ENCODE measurements at regions not wholly inside any gene's neighbourhood (a gene's known extent, or its start where the extent isn't known, plus 50 kb on each side); places are given as distances from the start of the nearest gene placed in this dataset.

DNA sequence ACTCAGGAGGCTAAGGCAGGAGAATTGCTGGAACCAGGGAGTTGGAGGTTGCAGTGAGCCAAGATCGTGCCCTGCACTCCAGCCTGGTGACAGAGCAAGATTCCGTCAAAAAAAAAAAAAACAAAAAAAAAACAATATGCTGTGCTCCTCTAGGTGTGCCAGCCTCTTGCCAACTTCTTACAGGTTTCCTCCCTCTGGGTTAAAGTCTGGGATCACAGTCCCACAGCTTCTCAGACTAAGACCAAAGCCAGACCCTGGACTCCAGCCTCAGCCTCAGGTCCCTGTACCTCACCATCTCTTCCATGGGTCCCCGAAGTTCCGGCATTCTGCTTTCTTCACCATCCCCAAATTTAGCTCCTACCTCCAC lies 180.8 kb upstream of the MVB12B start:
- H3K27ac ChIP-seq (ENCODE audit: low read depth in 1 of 2, low read length in 2 of 2), result no peak overlapping the region
- no peak for TF ChIP-seq CTCF (IDR thresholded peaks at IDR 0.05)
- Mint-ChIP-seq H3K4me1 (ENCODE audit: low read depth) (peaks cover 4% of the 10 kb centered on the region), H3K9me3 (no peaks in the 10 kb centered on the region), H3K27ac (no peak overlapping the region), H3K4me3 (no peak overlapping the region), H3K36me3 (ENCODE audit: low read depth) (no peaks in the 10 kb centered on the region), H3K27me3 (peaks cover 37% of the 10 kb centered on the region)
- peaks cover under 1 to 7% of the 10 kb centered on the region in 2 experiments for H3K9me3 ChIP-seq (ENCODE audit: control insufficient read depth in 1 of 2, insufficient read depth in 1 of 2, low read length in 2 of 2)
- intact Hi-C loops (cut with DNase I, micrococcal nuclease), result loop anchor here in 1 of 2 experiments (10.0 kb wide), 1 partner anchor 349 kb away; no protein-coding TSS in a partner anchor
- DNase-seq (no peak), ATAC-seq (ENCODE audit: poor library complexity) (no peak)
- peaks cover 15% of the 10 kb centered on the region in 2 experiments for H3K27me3 ChIP-seq (ENCODE audit: control insufficient read depth in 1 of 2, insufficient read depth in 2 of 2, low read length in 2 of 2)
- peaks cover 6% of the 10 kb centered on the region for H3K4me1 ChIP-seq (ENCODE audit: insufficient read depth, low read length)
- no peak overlapping the region for H3K4me3 ChIP-seq (ENCODE audit: low read length)
- ChIA-PET POLR2A (no interaction called here), CTCF (no interaction called here)
- H3K36me3 ChIP-seq (ENCODE audit: insufficient read depth, low read length), result no peaks in the 10 kb centered on the region

- ATAC-seq (ENCODE audit: poor library complexity) (no peak), DNase-seq (peak in 3 of 14 experiments; percentile 3 to 19 (median 4))
- peaks cover 0 to 7% of the 10 kb centered on the region in 2 experiments for H3K9me3 ChIP-seq (ENCODE audit: control insufficient read depth in 1 of 2, insufficient read depth in 1 of 2, low read length in 2 of 2)
- Mint-ChIP-seq H3K9me3 (no peaks in the 10 kb centered on the region), H3K4me3 (no peak overlapping the region), H3K27me3 (peaks cover 37% of the 10 kb centered on the region), H3K27ac (no peak overlapping the region), H3K36me3 (ENCODE audit: low read depth) (no peaks in the 10 kb centered on the region), H3K4me1 (ENCODE audit: low read depth) (peaks cover 4% of the 10 kb centered on the region)
- H3K4me3 ChIP-seq (ENCODE audit: low read length), result no peak overlapping the region
- no peaks in the 10 kb centered on the region for H3K36me3 ChIP-seq (ENCODE audit: insufficient read depth, low read length)
- CTCF ChIA-PET, result no interaction called here
- H3K27ac ChIP-seq (ENCODE audit: low read depth in 1 of 2, low read length in 2 of 2), result no peak overlapping the region
- POLR2A ChIA-PET, result no interaction called here
- H3K4me1 ChIP-seq (ENCODE audit: insufficient read depth, low read length), result peaks cover 6% of the 10 kb centered on the region
- no peak for TF ChIP-seq CTCF (IDR thresholded peaks at IDR 0.05)
- intact Hi-C loops (cut with DNase I, micrococcal nuclease), result loop anchor here in 1 of 2 experiments (10.0 kb wide), 1 partner anchor 348 kb away; no protein-coding TSS in a partner anchor
- peaks cover 15% of the 10 kb centered on the region in 2 experiments for H3K27me3 ChIP-seq (ENCODE audit: control insufficient read depth in 1 of 2, insufficient read depth in 2 of 2, low read length in 2 of 2)
These were observed 180.1 kb upstream of the MVB12B start for GRCh38 chr9:126146254-126147145.

- Mint-ChIP-seq H3K4me3 (no peak overlapping the region), H3K27me3 (peaks cover 32% of the 10 kb centered on the region), H3K27ac (no peak overlapping the region), H3K4me1 (ENCODE audit: low read depth) (peaks cover 4% of the 10 kb centered on the region), H3K36me3 (ENCODE audit: low read depth) (no peaks in the 10 kb centered on the region), H3K9me3 (no peaks in the 10 kb centered on the region)
- Histone ChIP-seq H3K27ac (ENCODE audit: low read depth in 1 of 2, low read length in 2 of 2) (no peak overlapping the region), H3K4me1 (ENCODE audit: insufficient read depth, low read length) (peaks cover 6% of the 10 kb centered on the region), H3K9me3 (ENCODE audit: control insufficient read depth in 1 of 2, insufficient read depth in 1 of 2, low read length in 2 of 2) (peaks cover 0 to 7% of the 10 kb centered on the region in 2 experiments), H3K36me3 (ENCODE audit: insufficient read depth, low read length) (no peaks in the 10 kb centered on the region), H3K27me3 (ENCODE audit: control insufficient read depth in 1 of 2, insufficient read depth in 2 of 2, low read length in 2 of 2) (peaks cover 11 to 15% of the 10 kb centered on the region in 2 experiments), H3K4me3 (ENCODE audit: low read length) (no peak overlapping the region)
- DNase-seq (peak in 1 of 14 experiments; percentile 14), ATAC-seq (ENCODE audit: poor library complexity) (no peak)
- CTCF ChIA-PET, result no interaction called here
- intact Hi-C loops (cut with DNase I, micrococcal nuclease), result loop anchor here in 1 of 2 experiments (10.0 kb wide), 1 partner anchor 347 kb away; no protein-coding TSS in a partner anchor
- POLR2A ChIA-PET, result no interaction called here
- TF ChIP-seq CTCF (IDR thresholded peaks at IDR 0.05), result no peak
These were observed 179.3 kb upstream of the MVB12B start for GRCh38 chr9:126147186-126147935.
